ENCODE measurements at regions not wholly inside any gene's neighbourhood (a gene's known extent, or its start where the extent isn't known, plus 50 kb on each side); places are given as distances from the start of the nearest gene placed in this dataset.

- TF ChIP-seq CTCF (IDR thresholded peaks at IDR 0.05) (no peak), POLR2A (IDR thresholded peaks at IDR 0.05) (no peak), POLR2AphosphoS5 (IDR thresholded peaks at IDR 0.05) (no peak)
Measured at GRCh38 chr14:58963873-58964597, 224.4 kb upstream of the DAAM1 start.

Data from prostate gland (tissue), 2 donors.